ENCODE measurements at regions not wholly inside any gene's neighbourhood (a gene's known extent, or its start where the extent isn't known, plus 50 kb on each side); places are given as distances from the start of the nearest gene placed in this dataset.

GRCh38 chr4:161186750-161187149 is 977.0 kb downstream of the FSTL5 start:
- H3K36me3 ChIP-seq (ENCODE audit: control insufficient read depth in 2 of 3, insufficient read depth in 3 of 3, low read length in 3 of 3) = no peaks in the 10 kb centered on the region
- H3K9me3 ChIP-seq (ENCODE audit: control insufficient read depth in 2 of 3, insufficient read depth in 1 of 3, low read length in 3 of 3) = no peaks in the 10 kb centered on the region
- no peaks in the 10 kb centered on the region for H3K4me1 ChIP-seq (ENCODE audit: control insufficient read depth in 2 of 3, insufficient read depth in 2 of 3, low read depth in 1 of 3, low read length in 3 of 3)
- FAIRE-seq (no peak), DNase-seq (peak in 2 of 5 donors; percentile 12 to 16)
- no peak overlapping the region for H3K9ac ChIP-seq (ENCODE audit: low read length in 3 of 3)
- TF ChIP-seq CTCF (IDR thresholded peaks at IDR 0.05; ENCODE audit: borderline replicate concordance, extremely low read depth, insufficient read depth) = no peak
- H3K27me3 ChIP-seq (ENCODE audit: control insufficient read depth, insufficient read depth, low read length) = no peaks in the 10 kb centered on the region
- intact Hi-C loops (cut with DNase I) = no loop called here
- no peak overlapping the region for H3K27ac ChIP-seq (ENCODE audit: low read depth in 2 of 2, low read length in 2 of 2)
- H3K4me3 ChIP-seq (ENCODE audit: low read length in 3 of 3) = no peak overlapping the region

- no peaks in the 10 kb centered on the region for H3K27me3 ChIP-seq (ENCODE audit: control insufficient read depth, insufficient read depth, low read length)
- intact Hi-C loops (cut with DNase I) = no loop called here
- H3K9ac ChIP-seq (ENCODE audit: low read length in 3 of 3) = no peak overlapping the region
- H3K36me3 ChIP-seq (ENCODE audit: control insufficient read depth in 2 of 3, insufficient read depth in 3 of 3, low read length in 3 of 3) = no peaks in the 10 kb centered on the region
- H3K4me3 ChIP-seq (ENCODE audit: low read length in 3 of 3) = no peak overlapping the region
- no peaks in the 10 kb centered on the region for H3K4me1 ChIP-seq (ENCODE audit: control insufficient read depth in 2 of 3, insufficient read depth in 2 of 3, low read depth in 1 of 3, low read length in 3 of 3)
- no peak overlapping the region for H3K27ac ChIP-seq (ENCODE audit: low read depth in 2 of 2, low read length in 2 of 2)
- FAIRE-seq (no peak), DNase-seq (peak in 2 of 5 donors; percentile 7 to 60)
- no peaks in the 10 kb centered on the region for H3K9me3 ChIP-seq (ENCODE audit: control insufficient read depth in 2 of 3, insufficient read depth in 1 of 3, low read length in 3 of 3)
- TF ChIP-seq CTCF (IDR thresholded peaks at IDR 0.05; ENCODE audit: borderline replicate concordance, extremely low read depth, insufficient read depth) = no peak
These were observed 977.8 kb downstream of the FSTL5 start for GRCh38 chr4:161186012-161186411.

DNA sequence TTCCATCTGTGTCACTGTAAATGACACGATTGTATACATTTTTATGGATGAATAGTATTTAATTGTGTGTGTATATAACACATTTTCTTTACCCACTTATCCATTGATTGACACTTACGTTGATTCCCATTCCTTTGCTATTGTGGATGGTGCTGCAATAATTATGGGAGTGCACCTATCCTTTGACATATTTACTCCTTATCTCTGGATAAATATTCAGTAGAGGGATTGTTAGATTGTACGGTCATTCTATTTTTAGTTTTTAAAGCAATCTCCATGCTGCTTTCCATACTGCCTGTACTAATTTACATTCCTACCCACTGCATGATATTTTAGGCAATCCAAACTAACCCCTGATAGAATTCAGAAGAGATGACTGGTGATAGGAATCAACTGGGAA is 980.1 kb downstream of the FSTL5 start:
- no peaks in the 10 kb centered on the region for H3K9me3 ChIP-seq (ENCODE audit: control insufficient read depth in 2 of 3, insufficient read depth in 1 of 3, low read length in 3 of 3)
- no peak overlapping the region for H3K9ac ChIP-seq (ENCODE audit: low read length in 3 of 3)
- no peak for FAIRE-seq
- H3K27ac ChIP-seq (ENCODE audit: low read depth in 2 of 2, low read length in 2 of 2) = no peak overlapping the region
- H3K27me3 ChIP-seq (ENCODE audit: control insufficient read depth, insufficient read depth, low read length) = no peaks in the 10 kb centered on the region
- no peak overlapping the region for H3K4me3 ChIP-seq (ENCODE audit: low read length in 3 of 3)
- no peaks in the 10 kb centered on the region for H3K4me1 ChIP-seq (ENCODE audit: control insufficient read depth in 2 of 3, insufficient read depth in 2 of 3, low read depth in 1 of 3, low read length in 3 of 3)
- no peak for TF ChIP-seq CTCF (IDR thresholded peaks at IDR 0.05; ENCODE audit: borderline replicate concordance, extremely low read depth, insufficient read depth)
- intact Hi-C loops (cut with DNase I) = no loop called here
- H3K36me3 ChIP-seq (ENCODE audit: control insufficient read depth in 2 of 3, insufficient read depth in 3 of 3, low read length in 3 of 3) = no peaks in the 10 kb centered on the region
- no peak for DNase-seq

DNA sequence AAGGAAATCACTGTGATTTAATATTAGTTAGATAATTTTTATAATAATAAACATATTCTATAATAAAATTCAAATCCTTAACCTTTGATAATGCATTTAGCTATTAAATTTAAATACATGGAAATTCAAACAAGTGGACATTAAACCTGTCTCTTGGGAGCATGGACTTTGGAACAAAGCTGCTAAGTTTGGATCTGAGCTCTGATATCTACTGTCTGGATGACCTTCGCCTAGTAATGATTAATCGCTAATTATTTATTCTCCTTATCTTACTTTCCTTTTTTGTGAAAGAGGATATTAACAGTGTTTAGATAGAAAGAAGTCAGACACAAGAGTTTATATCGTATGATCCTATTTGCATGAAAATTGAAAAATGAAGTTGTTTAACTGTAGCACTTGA is 980.9 kb downstream of the FSTL5 start:
- FAIRE-seq = no peak
- no peak for TF ChIP-seq CTCF (IDR thresholded peaks at IDR 0.05; ENCODE audit: borderline replicate concordance, extremely low read depth, insufficient read depth)

More for the DNA sequence above, 980.9 kb downstream of the FSTL5 start:
- intact Hi-C loops (cut with DNase I) = no loop called here
- H3K9ac ChIP-seq (ENCODE audit: low read length in 3 of 3) = no peak overlapping the region
- H3K4me3 ChIP-seq (ENCODE audit: low read length in 3 of 3) = no peak overlapping the region
- H3K4me1 ChIP-seq (ENCODE audit: control insufficient read depth in 2 of 3, insufficient read depth in 2 of 3, low read depth in 1 of 3, low read length in 3 of 3) = no peaks in the 10 kb centered on the region
- DNase-seq = peak in 1 of 5 donors; percentile 16
- no peaks in the 10 kb centered on the region for H3K9me3 ChIP-seq (ENCODE audit: control insufficient read depth in 2 of 3, insufficient read depth in 1 of 3, low read length in 3 of 3)
- H3K27ac ChIP-seq (ENCODE audit: low read depth in 2 of 2, low read length in 2 of 2) = no peak overlapping the region
- H3K36me3 ChIP-seq (ENCODE audit: control insufficient read depth in 2 of 3, insufficient read depth in 3 of 3, low read length in 3 of 3) = no peaks in the 10 kb centered on the region
- no peaks in the 10 kb centered on the region for H3K27me3 ChIP-seq (ENCODE audit: control insufficient read depth, insufficient read depth, low read length)

Data from kidney (tissue), 13 donors.